Liver (tissue), 8 donors: ENCODE measurements at regions not wholly inside any gene's neighbourhood (a gene's known extent, or its start where the extent isn't known, plus 50 kb on each side); places are given as distances from the start of the nearest gene placed in this dataset.

Experiments used
- DNase-seq: peaks from one replicate; pipeline ENCODE4 v3.0.0-alpha.2; 2017; ENCODE audit warnings: low spot score
- H3K27ac ChIP-seq, 2 donors: one replicate each; pipeline ENCODE4 v1.7.0; 2013; ENCODE audit warnings: inconsistent platforms in 2 of 2, low read length in 2 of 2, control low read depth in 1 of 2, low read depth in 1 of 2, mild to moderate bottlenecking in 1 of 2
- H3K27me3 ChIP-seq, 4 donors: one replicate each; pipeline versions ENCODE4 v1.6.1 to v1.7.0; 2013; ENCODE audit warnings: low read length in 3 of 4, inconsistent platforms in 1 of 4, mild to moderate bottlenecking in 1 of 4, moderate library complexity in 1 of 4; ENCODE audit not compliant: control insufficient read depth in 4 of 4, insufficient read depth in 4 of 4
- H3K36me3 ChIP-seq, 4 donors: one replicate each; pipeline versions ENCODE4 v1.6.1 to v1.7.0; 2013; ENCODE audit warnings: low read length in 3 of 4, mild to moderate bottlenecking in 3 of 4, low read depth in 1 of 4, moderate library complexity in 1 of 4; ENCODE audit not compliant: control insufficient read depth in 4 of 4, insufficient read depth in 3 of 4
- H3K4me1 ChIP-seq, 4 donors: one replicate each; pipeline versions ENCODE4 v1.6.1 to v1.7.0; 2013; ENCODE audit warnings: low read length in 3 of 4, mild to moderate bottlenecking in 3 of 4, moderate library complexity in 1 of 4; ENCODE audit not compliant: control insufficient read depth in 4 of 4, insufficient read depth in 4 of 4
- H3K4me3 ChIP-seq, 3 donors: one replicate each; pipeline versions ENCODE4 v1.6.1 to v1.7.0; 2013; ENCODE audit warnings: low read length in 3 of 3, control low read depth in 1 of 3, low read depth in 1 of 3, mild to moderate bottlenecking in 1 of 3
- H3K9ac ChIP-seq, 2 donors: one replicate each; pipeline ENCODE4 v1.7.0; 2013; ENCODE audit warnings: low read length in 2 of 2, mild to moderate bottlenecking in 2 of 2, moderate library complexity in 2 of 2, control low read depth in 1 of 2, low read depth in 1 of 2
- H3K9me3 ChIP-seq, 4 donors: one replicate each; pipeline versions ENCODE4 v1.6.1 to v1.7.0; 2013; ENCODE audit warnings: low read length in 3 of 4; ENCODE audit not compliant: control insufficient read depth in 4 of 4
- ATF3 ChIP-seq: IDR thresholded peaks from 2 replicates; pipeline ENCODE4 v1.6.1; 2016; ENCODE audit warnings: antibody characterized with exemption
- CTCF ChIP-seq: fragments of 150-350 bp; IDR thresholded peaks from 2 replicates; pipeline ENCODE4 v1.5.1; 2017; ENCODE audit warnings: improper control_type of control experiment, low read depth, low read length; ENCODE audit not compliant: missing input control
- EGR1 ChIP-seq, 2 donors: IDR thresholded peaks; 2 replicates each; pipeline ENCODE4 v1.6.1; 2016 to 2018; ENCODE audit warnings: antibody characterized with exemption in 2 of 2, low read depth in 2 of 2
- FOXA1 ChIP-seq: IDR thresholded peaks from 2 replicates; pipeline ENCODE4 v1.6.1; 2016; ENCODE audit warnings: antibody characterized with exemption
- FOXA2 ChIP-seq: IDR thresholded peaks from 2 replicates; pipeline ENCODE4 v1.6.1; 2016; ENCODE audit warnings: antibody characterized with exemption
- GABPA ChIP-seq, 2 donors: IDR thresholded peaks in 1 of 2; conservative IDR thresholded peaks in 1 of 2; 2 replicates each; pipeline ENCODE4 v1.6.1; 2016; ENCODE audit warnings: antibody characterized with exemption in 2 of 2, mild to moderate bottlenecking in 1 of 2, moderate library complexity in 1 of 2
- HNF4A ChIP-seq, 2 donors: conservative IDR thresholded peaks; 2 replicates each; pipeline ENCODE4 v1.6.1; 2016; ENCODE audit warnings: antibody characterized with exemption in 2 of 2, mild to moderate bottlenecking in 2 of 2
- HNF4G ChIP-seq: IDR thresholded peaks from 2 replicates; pipeline ENCODE4 v1.6.1; 2016; ENCODE audit warnings: antibody characterized with exemption
- JUND ChIP-seq, 2 donors: IDR thresholded peaks; 2 replicates each; pipeline ENCODE4 v1.6.1; 2016; ENCODE audit warnings: antibody characterized with exemption in 2 of 2
- MAX ChIP-seq: IDR thresholded peaks from 2 replicates; pipeline ENCODE4 v1.6.1; 2016; ENCODE audit warnings: antibody characterized with exemption
- NR2F2 ChIP-seq: IDR thresholded peaks from 2 replicates; pipeline ENCODE4 v1.6.1; 2016; ENCODE audit warnings: antibody characterized with exemption
- RAD21 ChIP-seq, 2 donors: IDR thresholded peaks; 2 replicates each; pipeline ENCODE4 v1.6.1; 2016; ENCODE audit warnings: antibody characterized with exemption in 2 of 2, mild to moderate bottlenecking in 2 of 2
- RXRA ChIP-seq, 2 donors: IDR thresholded peaks; 2 replicates each; pipeline ENCODE4 v1.6.1; 2017 to 2018; ENCODE audit warnings: antibody characterized with exemption in 2 of 2, mild to moderate bottlenecking in 1 of 2
- SP1 ChIP-seq: IDR thresholded peaks from 2 replicates; pipeline ENCODE4 v1.6.1; 2018; ENCODE audit warnings: antibody characterized with exemption, mild to moderate bottlenecking
- TAF1 ChIP-seq: conservative IDR thresholded peaks from 2 replicates; pipeline ENCODE4 v1.6.1; 2016; ENCODE audit warnings: antibody characterized with exemption, mild to moderate bottlenecking
- YY1 ChIP-seq: IDR thresholded peaks from 2 replicates; pipeline ENCODE4 v1.6.1; 2016; ENCODE audit warnings: antibody characterized with exemption, mild to moderate bottlenecking
- ZBTB33 ChIP-seq: IDR thresholded peaks from 2 replicates; pipeline ENCODE4 v1.6.1; 2016; ENCODE audit warnings: antibody characterized with exemption
- WGBS: extraction: QIAGEN DNeasy Blood & Tissue Kit; methylation state at CpG from one replicate; pipeline ENCODE4 v1.1.7; 2013; 5-methylcytosine and 5-hydroxymethylcytosine counted together
- donor health status: healthy.
- donor health status: healthy.
- donor health status: healthy.
- donor health status: healthy.
- donor health status: healthy.

- TF ChIP-seq JUND (IDR thresholded peaks at IDR 0.05) = no peak
- TF ChIP-seq HNF4A (conservative IDR thresholded peaks at IDR 0.05) = no peak
- TF ChIP-seq TAF1 = no peak
- no peak for TF ChIP-seq NR2F2
- no peak for TF ChIP-seq FOXA2
- no peak for TF ChIP-seq CTCF
- TF ChIP-seq RAD21 (IDR thresholded peaks at IDR 0.05) = no peak
- no peak for TF ChIP-seq MAX
- TF ChIP-seq RXRA (IDR thresholded peaks at IDR 0.05) = no peak
- no peak for TF ChIP-seq EGR1 (IDR thresholded peaks at IDR 0.05; ENCODE audit: low read depth in 2 of 2)
Observed at GRCh38 chr1:193402037-193402436, 215.6 kb upstream of the B3GALT2 start (continued).

GRCh38 chr1:193394336-193394735, 207.9 kb upstream of the B3GALT2 start:
- H3K27me3 ChIP-seq = no peaks in the 10 kb centered on the region
- 97% methylated on average over 1 of the region's 1 CpG for WGBS
- no peaks in the 10 kb centered on the region for H3K4me1 ChIP-seq
- H3K4me3 ChIP-seq = no peak overlapping the region
- H3K27ac ChIP-seq = no peak overlapping the region
- H3K9me3 ChIP-seq = no peaks in the 10 kb centered on the region
- H3K9ac ChIP-seq = no peak overlapping the region
- no peaks in the 10 kb centered on the region for H3K36me3 ChIP-seq
- DNase-seq = no peak
- no peak for TF ChIP-seq CTCF
- TF ChIP-seq GABPA (IDR thresholded peaks at IDR 0.05 in 1 of 2, conservative IDR thresholded peaks at IDR 0.05 in 1 of 2) = no peak
- no peak for TF ChIP-seq ATF3
- no peak for TF ChIP-seq HNF4G
- TF ChIP-seq NR2F2 = no peak
- TF ChIP-seq RXRA (IDR thresholded peaks at IDR 0.05) = no peak
- no peak for TF ChIP-seq YY1
- TF ChIP-seq ZBTB33 = no peak
- no peak for TF ChIP-seq MAX
- no peak for TF ChIP-seq RAD21 (IDR thresholded peaks at IDR 0.05)
- no peak for TF ChIP-seq FOXA1
- TF ChIP-seq SP1 = no peak
- TF ChIP-seq JUND (IDR thresholded peaks at IDR 0.05) = no peak
